ENCODE measurements at regions not wholly inside any gene's neighbourhood (a gene's known extent, or its start where the extent isn't known, plus 50 kb on each side); places are given as distances from the start of the nearest gene placed in this dataset.

DNA sequence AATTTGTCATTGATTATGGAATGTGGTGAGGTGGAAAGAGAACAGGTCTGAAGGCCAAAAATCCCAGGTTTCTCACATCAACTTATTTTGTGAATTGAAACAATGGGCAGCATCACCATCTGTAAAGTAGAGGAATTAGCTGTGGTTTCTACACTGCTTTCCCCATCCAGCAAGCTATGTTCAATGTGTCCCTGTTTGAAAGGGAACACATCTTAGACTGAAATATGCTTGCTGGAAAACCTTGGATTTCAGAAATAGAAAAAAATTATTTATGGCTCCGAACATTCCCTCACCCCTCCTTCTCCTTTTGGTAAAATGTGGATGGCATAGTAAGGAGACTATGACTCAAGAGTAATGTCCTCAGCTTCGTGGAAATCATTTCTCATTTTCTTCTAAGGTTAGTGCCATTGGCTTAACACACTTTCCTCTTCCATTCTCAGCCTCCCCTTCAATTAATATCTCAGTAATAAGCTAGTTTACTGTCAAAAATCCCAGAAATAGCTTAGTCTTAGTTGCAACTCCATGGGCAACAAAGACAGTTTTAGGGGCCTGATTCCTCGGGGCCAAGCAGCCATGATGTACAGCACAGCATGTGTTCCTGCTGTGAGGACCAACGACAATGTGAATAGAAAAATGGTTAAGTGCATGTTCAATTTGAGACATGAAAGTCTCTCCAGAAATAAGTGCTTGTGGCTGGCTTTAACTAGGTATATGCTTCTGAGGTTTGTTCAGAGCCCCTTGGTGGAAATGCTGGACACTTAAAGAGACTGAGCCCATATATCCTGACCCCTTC is 205.8 kb upstream of the SLC38A2 start:
- Histone ChIP-seq H2BK5ac (ENCODE audit: low read depth, low read length, poor library complexity, severe bottlenecking) (no peak overlapping the region), H3K9ac (ENCODE audit: low read length) (no peak overlapping the region), H3K14ac (ENCODE audit: low read length in 2 of 2) (no peak overlapping the region), H2AK5ac (ENCODE audit: low read length, severe bottlenecking) (no peak overlapping the region), H3K36me3 (ENCODE audit: control insufficient read depth in 1 of 2, insufficient read depth in 2 of 2, low read depth in 1 of 2, low read length in 2 of 2) (no peaks in the 10 kb centered on the region), H3K27me3 (ENCODE audit: control insufficient read depth in 1 of 2, insufficient read depth in 1 of 2, low read length in 2 of 2) (no peaks in the 10 kb centered on the region), H2BK120ac (ENCODE audit: low read depth, low read length) (no peak overlapping the region), H3K79me1 (replicated peaks; ENCODE audit: low read length, poor library complexity, severe bottlenecking) (no peaks in the 10 kb centered on the region), H3K4me3 (ENCODE audit: insufficient read depth in 1 of 2, low read depth in 1 of 2, low read length in 2 of 2) (no peak overlapping the region), H2BK12ac (ENCODE audit: low read length in 2 of 2) (no peak overlapping the region), H3K18ac (ENCODE audit: low read depth in 1 of 2, low read length in 2 of 2) (no peak overlapping the region), H2AFZ (ENCODE audit: low read depth, low read length) (no peak overlapping the region), H2BK15ac (ENCODE audit: low read depth, poor library complexity, severe bottlenecking) (no peak overlapping the region), H4K8ac (ENCODE audit: low read length) (no peak overlapping the region), H4K91ac (ENCODE audit: low read length) (no peak overlapping the region), H3K4me1 (ENCODE audit: control insufficient read depth, insufficient read depth, low read depth, low read length) (no peaks in the 10 kb centered on the region), H3K9me3 (ENCODE audit: control insufficient read depth, low read length) (peaks cover 1% of the 10 kb centered on the region), H3K23ac (ENCODE audit: low read length in 2 of 2) (no peak overlapping the region), H3K27ac (ENCODE audit: low read length, poor library complexity, severe bottlenecking) (no peak overlapping the region), H3K4ac (ENCODE audit: low read depth in 1 of 2, low read length in 2 of 2) (no peak overlapping the region), H3K4me2 (ENCODE audit: low read length, poor library complexity, severe bottlenecking) (no peak overlapping the region)
- 91% methylated on average over 3 of the region's 4 CpGs for WGBS
- no peak for DNase-seq

DNA sequence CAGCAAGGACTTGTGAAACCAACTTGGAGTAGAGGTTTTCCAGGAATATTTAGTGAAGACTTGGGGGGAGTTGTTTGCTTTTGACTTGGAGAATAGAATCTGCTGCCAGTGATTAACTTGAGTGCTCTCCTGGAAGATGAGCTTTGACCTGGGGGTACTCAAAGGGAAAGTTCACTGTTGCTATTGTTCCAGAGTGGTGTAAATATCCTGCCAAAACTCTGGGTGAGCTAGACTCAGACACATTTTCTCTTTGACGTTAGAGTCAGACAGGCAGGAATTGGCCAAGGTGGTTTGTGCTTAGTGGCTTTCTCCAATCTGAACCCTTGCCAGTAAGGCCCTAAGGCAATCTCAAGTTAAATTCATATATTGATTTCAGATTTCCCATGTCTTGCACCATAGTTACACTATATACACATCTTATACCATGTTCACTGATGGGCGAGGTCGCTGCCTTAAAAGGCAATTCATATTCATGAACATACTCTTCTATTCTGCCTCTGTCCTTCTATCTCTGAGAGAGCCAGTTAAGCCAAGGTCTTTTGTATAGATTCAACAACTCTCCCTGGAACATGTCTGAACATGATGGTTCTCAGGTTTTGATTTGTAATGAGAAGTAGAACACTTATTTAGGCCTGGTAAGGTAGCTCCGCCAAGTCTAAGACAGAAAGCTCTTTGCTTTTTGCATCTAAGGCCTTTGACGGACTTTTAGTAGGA is 204.6 kb upstream of the SLC38A2 start:
- H4K8ac ChIP-seq (ENCODE audit: low read length): no peak overlapping the region
- no peak overlapping the region for H2BK15ac ChIP-seq (ENCODE audit: low read depth, poor library complexity, severe bottlenecking)
- H2BK12ac ChIP-seq (ENCODE audit: low read length in 2 of 2): no peak overlapping the region
- no peak overlapping the region for H3K9ac ChIP-seq (ENCODE audit: low read length)
- H2AK5ac ChIP-seq (ENCODE audit: low read length, severe bottlenecking): no peak overlapping the region
- no peak overlapping the region for H3K4ac ChIP-seq (ENCODE audit: low read depth in 1 of 2, low read length in 2 of 2)
- H3K9me3 ChIP-seq (ENCODE audit: control insufficient read depth, low read length): no peaks in the 10 kb centered on the region
- no peak overlapping the region for H2AFZ ChIP-seq (ENCODE audit: low read depth, low read length)
- no peaks in the 10 kb centered on the region for H3K36me3 ChIP-seq (ENCODE audit: control insufficient read depth in 1 of 2, insufficient read depth in 2 of 2, low read depth in 1 of 2, low read length in 2 of 2)
- no peak overlapping the region for H3K14ac ChIP-seq (ENCODE audit: low read length in 2 of 2)
- 94% methylated on average over 5 of the region's 5 CpGs for WGBS
- no peak overlapping the region for H3K4me2 ChIP-seq (ENCODE audit: low read length, poor library complexity, severe bottlenecking)
- no peak overlapping the region for H3K23ac ChIP-seq (ENCODE audit: low read length in 2 of 2)
- no peak overlapping the region for H3K4me3 ChIP-seq (ENCODE audit: insufficient read depth in 1 of 2, low read depth in 1 of 2, low read length in 2 of 2)
- H3K27ac ChIP-seq (ENCODE audit: low read length, poor library complexity, severe bottlenecking): no peak overlapping the region
- no peak overlapping the region for H4K91ac ChIP-seq (ENCODE audit: low read length)
- no peaks in the 10 kb centered on the region for H3K4me1 ChIP-seq (ENCODE audit: control insufficient read depth, insufficient read depth, low read depth, low read length)
- no peaks in the 10 kb centered on the region for H3K79me1 ChIP-seq (replicated peaks; ENCODE audit: low read length, poor library complexity, severe bottlenecking)
- H3K27me3 ChIP-seq (ENCODE audit: control insufficient read depth in 1 of 2, insufficient read depth in 1 of 2, low read length in 2 of 2): no peaks in the 10 kb centered on the region
- H3K18ac ChIP-seq (ENCODE audit: low read depth in 1 of 2, low read length in 2 of 2): no peak overlapping the region
- no peak overlapping the region for H2BK120ac ChIP-seq (ENCODE audit: low read depth, low read length)
- DNase-seq: no peak
- H2BK5ac ChIP-seq (ENCODE audit: low read depth, low read length, poor library complexity, severe bottlenecking): no peak overlapping the region

DNA sequence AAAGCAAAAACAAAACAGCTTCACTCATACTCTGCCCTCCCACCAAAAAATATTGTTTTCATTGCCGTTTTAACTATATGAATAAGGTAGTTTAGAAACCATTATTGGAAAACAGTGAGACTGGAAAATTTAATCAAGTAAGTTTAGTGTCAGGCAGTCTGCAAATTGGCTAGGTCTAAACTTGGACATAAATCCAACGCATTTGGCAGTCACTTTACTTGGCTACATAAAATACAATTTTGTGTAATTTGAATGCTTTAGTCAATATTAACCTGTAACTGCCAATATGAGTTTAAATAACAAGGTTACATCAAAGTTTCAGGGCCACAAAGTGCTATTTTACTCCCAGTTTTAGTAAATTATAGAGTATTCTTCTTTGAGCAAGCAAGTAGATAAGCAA is 202.3 kb upstream of the SLC38A2 start:
- Histone ChIP-seq H3K36me3 (ENCODE audit: control insufficient read depth in 1 of 2, insufficient read depth in 2 of 2, low read depth in 1 of 2, low read length in 2 of 2) (no peaks in the 10 kb centered on the region), H3K79me1 (replicated peaks; ENCODE audit: low read length, poor library complexity, severe bottlenecking) (no peaks in the 10 kb centered on the region), H2AFZ (ENCODE audit: low read depth, low read length) (no peak overlapping the region), H2BK12ac (ENCODE audit: low read length in 2 of 2) (no peak overlapping the region), H2BK120ac (ENCODE audit: low read depth, low read length) (no peak overlapping the region), H3K4me3 (ENCODE audit: insufficient read depth in 1 of 2, low read depth in 1 of 2, low read length in 2 of 2) (no peak overlapping the region), H3K27me3 (ENCODE audit: control insufficient read depth in 1 of 2, insufficient read depth in 1 of 2, low read length in 2 of 2) (no peaks in the 10 kb centered on the region), H3K4me1 (ENCODE audit: control insufficient read depth, insufficient read depth, low read depth, low read length) (no peaks in the 10 kb centered on the region), H3K23ac (ENCODE audit: low read length in 2 of 2) (no peak overlapping the region), H2BK5ac (ENCODE audit: low read depth, low read length, poor library complexity, severe bottlenecking) (no peak overlapping the region), H3K4ac (ENCODE audit: low read depth in 1 of 2, low read length in 2 of 2) (no peak overlapping the region), H4K91ac (ENCODE audit: low read length) (no peak overlapping the region), H2BK15ac (ENCODE audit: low read depth, poor library complexity, severe bottlenecking) (no peak overlapping the region), H3K27ac (ENCODE audit: low read length, poor library complexity, severe bottlenecking) (no peak overlapping the region), H2AK5ac (ENCODE audit: low read length, severe bottlenecking) (no peak overlapping the region), H4K8ac (ENCODE audit: low read length) (no peak overlapping the region), H3K18ac (ENCODE audit: low read depth in 1 of 2, low read length in 2 of 2) (no peak overlapping the region), H3K14ac (ENCODE audit: low read length in 2 of 2) (no peak overlapping the region), H3K4me2 (ENCODE audit: low read length, poor library complexity, severe bottlenecking) (no peak overlapping the region), H3K9ac (ENCODE audit: low read length) (no peak overlapping the region), H3K9me3 (ENCODE audit: control insufficient read depth, low read length) (peaks cover 9% of the 10 kb centered on the region)
- no CpG with 5 or more reads among the region's 2 CpGs for WGBS
- no peak for DNase-seq

DNA sequence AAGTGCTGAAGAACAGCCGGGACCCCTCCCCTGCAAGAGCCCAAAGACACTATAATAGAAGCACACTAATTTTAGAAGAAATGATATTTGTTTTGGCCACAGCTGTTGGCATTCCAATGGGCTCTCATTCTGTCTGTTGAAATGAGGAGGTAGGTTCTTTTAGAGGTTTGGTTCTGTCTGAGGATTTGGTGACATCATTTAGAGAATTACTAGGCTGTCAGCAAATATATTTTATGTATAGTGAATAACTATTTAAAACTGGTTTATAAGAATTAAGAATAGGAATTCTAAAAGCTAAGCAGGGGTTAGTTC is 200.7 kb upstream of the SLC38A2 start:
- Histone ChIP-seq H3K4ac (ENCODE audit: low read depth in 1 of 2, low read length in 2 of 2) (no peak overlapping the region), H2BK5ac (ENCODE audit: low read depth, low read length, poor library complexity, severe bottlenecking) (no peak overlapping the region), H4K91ac (ENCODE audit: low read length) (no peak overlapping the region), H2AFZ (ENCODE audit: low read depth, low read length) (no peak overlapping the region), H2AK5ac (ENCODE audit: low read length, severe bottlenecking) (no peak overlapping the region), H2BK12ac (ENCODE audit: low read length in 2 of 2) (no peak overlapping the region), H3K4me1 (ENCODE audit: control insufficient read depth, insufficient read depth, low read depth, low read length) (no peaks in the 10 kb centered on the region), H3K79me1 (replicated peaks; ENCODE audit: low read length, poor library complexity, severe bottlenecking) (peaks cover 8% of the 10 kb centered on the region), H3K36me3 (ENCODE audit: control insufficient read depth in 1 of 2, insufficient read depth in 2 of 2, low read depth in 1 of 2, low read length in 2 of 2) (peaks cover 0 to 5% of the 10 kb centered on the region in 2 experiments), H3K9ac (ENCODE audit: low read length) (no peak overlapping the region), H3K4me3 (ENCODE audit: insufficient read depth in 1 of 2, low read depth in 1 of 2, low read length in 2 of 2) (no peak overlapping the region), H3K27me3 (ENCODE audit: control insufficient read depth in 1 of 2, insufficient read depth in 1 of 2, low read length in 2 of 2) (no peaks in the 10 kb centered on the region), H3K27ac (ENCODE audit: low read length, poor library complexity, severe bottlenecking) (no peak overlapping the region), H3K9me3 (ENCODE audit: control insufficient read depth, low read length) (peaks cover 25% of the 10 kb centered on the region), H3K18ac (ENCODE audit: low read depth in 1 of 2, low read length in 2 of 2) (no peak overlapping the region), H2BK15ac (ENCODE audit: low read depth, poor library complexity, severe bottlenecking) (no peak overlapping the region), H3K4me2 (ENCODE audit: low read length, poor library complexity, severe bottlenecking) (no peak overlapping the region), H3K14ac (ENCODE audit: low read length in 2 of 2) (no peak overlapping the region), H3K23ac (ENCODE audit: low read length in 2 of 2) (no peak overlapping the region), H4K8ac (ENCODE audit: low read length) (no peak overlapping the region), H2BK120ac (ENCODE audit: low read depth, low read length) (no peak overlapping the region)
- no CpG with 5 or more reads among the region's 1 CpG for WGBS
- no peak for DNase-seq
